Uterus (tissue), 2 donors: ENCODE measurements at regions not wholly inside any gene's neighbourhood (a gene's known extent, or its start where the extent isn't known, plus 50 kb on each side); places are given as distances from the start of the nearest gene placed in this dataset.

Source experiments
- CTCF ChIP-seq, 4 experiments: fragments of 200-600 bp in 2 of 4; fragments of 450-650 bp in 2 of 4; sonication (generic) in 2 of 4; IDR thresholded peaks; one replicate each; pipeline ENCODE4 v1.5.1; 2016 to 2019; ENCODE audit warnings: antibody characterized with exemption in 4 of 4, mild to moderate bottlenecking in 2 of 4, moderate library complexity in 1 of 4
- POLR2A ChIP-seq, 2 donors: fragments of 450-650 bp; IDR thresholded peaks; one replicate each; pipeline ENCODE4 v1.6.1; 2016; ENCODE audit warnings: antibody characterized with exemption in 2 of 2, mild to moderate bottlenecking in 1 of 2, moderate library complexity in 1 of 2

- TF ChIP-seq CTCF (IDR thresholded peaks at IDR 0.05), result no peak
- TF ChIP-seq POLR2A (IDR thresholded peaks at IDR 0.05), result no peak
These were observed 415.7 kb upstream of the MTPN start for GRCh38 chr7:136392856-136393255.
